NCI-H82 treated with DMSO at 0.1 percent for 48 hours (cell line): ENCODE measurements at regions not wholly inside any gene's neighbourhood (a gene's known extent, or its start where the extent isn't known, plus 50 kb on each side); places are given as distances from the start of the nearest gene placed in this dataset.
"Not testable (repeated sequence)": the region's sequence is repeated elsewhere in the genome, so short reads cannot be mapped to it uniquely, and the experiment has no call there.

Source experiments
- DNase-seq: peaks from one replicate; lab custom pipeline; 2025; ENCODE audit not compliant: unreplicated experiment; lab: John Stamatoyannopoulos, UW

GRCh38 chr1:102178480-102178879 is 181.8 kb upstream of the OLFM3 start:
- no peak for DNase-seq

- DNase-seq = no peak
Measured at GRCh38 chr1:102174259-102174863, 177.6 kb upstream of the OLFM3 start.

GRCh38 chr1:102172200-102172599 is 175.5 kb upstream of the OLFM3 start:
- no peak for DNase-seq

- DNase-seq = no peak
Measured at GRCh38 chr1:102163799-102164198, 167.1 kb upstream of the OLFM3 start.

GRCh38 chr1:102151242-102151641 is 154.5 kb upstream of the OLFM3 start:
- no peak for DNase-seq

- DNase-seq = no peak
Measured at GRCh38 chr1:102120910-102121309, 124.2 kb upstream of the OLFM3 start.

- DNase-seq = no peak
Measured at GRCh38 chr1:102118150-102118549, 121.4 kb upstream of the OLFM3 start.

GRCh38 chr1:102110586-102110985 is 113.9 kb upstream of the OLFM3 start:
- DNase-seq = no peak

- not testable (repeated sequence) for DNase-seq
Measured at GRCh38 chr1:102109493-102109892, 112.8 kb upstream of the OLFM3 start.

- no peak for DNase-seq
Measured at GRCh38 chr1:102107441-102107840, 110.7 kb upstream of the OLFM3 start.

GRCh38 chr1:102105931-102106550 is 109.3 kb upstream of the OLFM3 start:
- DNase-seq = no peak

- no peak for DNase-seq
Measured at GRCh38 chr1:102103646-102104045, 106.9 kb upstream of the OLFM3 start.

- DNase-seq = no peak
Measured at GRCh38 chr1:102102276-102102780, 105.6 kb upstream of the OLFM3 start.

GRCh38 chr1:102100666-102101065 is 103.9 kb upstream of the OLFM3 start:
- DNase-seq = no peak

- DNase-seq = no peak
Measured at GRCh38 chr1:102099916-102100315, 103.2 kb upstream of the OLFM3 start.

GRCh38 chr1:102098536-102098935 is 101.8 kb upstream of the OLFM3 start:
- no peak for DNase-seq

GRCh38 chr1:102098081-102098480 is 101.4 kb upstream of the OLFM3 start:
- no peak for DNase-seq

- no peak for DNase-seq
Measured at GRCh38 chr1:102097451-102097850, 100.7 kb upstream of the OLFM3 start.

- no peak for DNase-seq
Measured at GRCh38 chr1:102096162-102096561, 99.4 kb upstream of the OLFM3 start.

GRCh38 chr1:102089791-102090190 is 93.1 kb upstream of the OLFM3 start:
- DNase-seq = no peak

- DNase-seq = no peak
Measured at GRCh38 chr1:102085896-102086295, 89.2 kb upstream of the OLFM3 start.

- no peak for DNase-seq
Measured at GRCh38 chr1:102084771-102085535, 88.2 kb upstream of the OLFM3 start.
